ENCODE measurements at regions not wholly inside any gene's neighbourhood (a gene's known extent, or its start where the extent isn't known, plus 50 kb on each side); places are given as distances from the start of the nearest gene placed in this dataset.

DNA sequence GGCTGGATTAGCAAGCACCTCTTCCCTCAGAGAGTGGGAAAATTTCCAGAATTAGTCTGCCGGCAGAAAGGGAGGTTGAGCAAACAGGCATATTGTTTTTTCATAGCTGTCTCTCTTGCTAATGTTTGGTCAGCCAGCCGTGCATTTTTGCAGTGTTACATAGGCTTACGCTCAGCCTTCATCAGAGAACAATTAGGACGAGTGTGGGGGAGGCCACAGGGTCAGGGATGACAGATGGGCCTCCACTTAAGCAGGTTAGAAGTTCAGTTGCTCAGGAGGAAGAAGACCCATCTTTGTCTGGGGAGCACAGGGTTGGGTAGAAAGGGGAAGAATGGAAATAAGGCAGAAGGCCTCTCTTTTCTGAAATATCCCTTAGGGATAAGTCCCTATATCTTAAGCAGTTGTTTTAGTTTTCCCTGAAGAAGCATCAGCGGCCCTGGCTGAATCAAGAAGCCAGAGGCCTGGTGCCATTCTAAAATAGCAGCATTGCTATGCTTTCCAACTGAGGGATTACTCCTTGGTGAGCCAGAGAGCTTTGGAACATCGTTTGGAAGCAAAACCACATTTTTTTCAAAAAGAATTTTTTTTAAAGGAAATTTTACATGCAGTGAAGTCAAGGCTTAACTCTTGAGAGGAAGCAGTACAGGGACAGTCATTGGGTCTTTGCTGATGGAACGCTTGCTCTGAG lies 118.8 kb downstream of the SMIM20 start:
- TF ChIP-seq RARB (CRISPR knock-in tag; IDR thresholded peaks at IDR 0.05) (no peak), GLIS3 (CRISPR knock-in tag; IDR thresholded peaks at IDR 0.05) (no peak), TCF4 (CRISPR knock-in tag; IDR thresholded peaks at IDR 0.05; ENCODE audit: borderline replicate concordance) (no peak), TOX (CRISPR knock-in tag; IDR thresholded peaks at IDR 0.05; ENCODE audit: borderline replicate concordance) (no peak), OSR1 (CRISPR knock-in tag; IDR thresholded peaks at IDR 0.05) (no peak), ZNF70 (CRISPR knock-in tag; IDR thresholded peaks at IDR 0.05) (no peak), ZNF8 (CRISPR knock-in tag; IDR thresholded peaks at IDR 0.05) (no peak)
- TF ChIP-seq, protein P1, sequence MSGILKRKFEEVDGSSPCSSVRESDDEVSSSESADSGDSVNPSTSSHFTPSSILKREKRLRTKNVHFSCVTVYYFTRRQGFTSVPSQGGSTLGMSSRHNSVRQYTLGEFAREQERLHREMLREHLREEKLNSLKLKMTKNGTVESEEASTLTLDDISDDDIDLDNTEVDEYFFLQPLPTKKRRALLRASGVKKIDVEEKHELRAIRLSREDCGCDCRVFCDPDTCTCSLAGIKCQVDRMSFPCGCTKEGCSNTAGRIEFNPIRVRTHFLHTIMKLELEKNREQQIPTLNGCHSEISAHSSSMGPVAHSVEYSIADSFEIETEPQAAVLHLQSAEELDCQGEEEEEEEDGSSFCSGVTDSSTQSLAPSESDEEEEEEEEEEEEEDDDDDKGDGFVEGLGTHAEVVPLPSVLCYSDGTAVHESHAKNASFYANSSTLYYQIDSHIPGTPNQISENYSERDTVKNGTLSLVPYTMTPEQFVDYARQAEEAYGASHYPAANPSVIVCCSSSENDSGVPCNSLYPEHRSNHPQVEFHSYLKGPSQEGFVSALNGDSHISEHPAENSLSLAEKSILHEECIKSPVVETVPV (CRISPR knock-in tag; IDR thresholded peaks at IDR 0.05): no peak
- TF ChIP-seq, protein P2, sequence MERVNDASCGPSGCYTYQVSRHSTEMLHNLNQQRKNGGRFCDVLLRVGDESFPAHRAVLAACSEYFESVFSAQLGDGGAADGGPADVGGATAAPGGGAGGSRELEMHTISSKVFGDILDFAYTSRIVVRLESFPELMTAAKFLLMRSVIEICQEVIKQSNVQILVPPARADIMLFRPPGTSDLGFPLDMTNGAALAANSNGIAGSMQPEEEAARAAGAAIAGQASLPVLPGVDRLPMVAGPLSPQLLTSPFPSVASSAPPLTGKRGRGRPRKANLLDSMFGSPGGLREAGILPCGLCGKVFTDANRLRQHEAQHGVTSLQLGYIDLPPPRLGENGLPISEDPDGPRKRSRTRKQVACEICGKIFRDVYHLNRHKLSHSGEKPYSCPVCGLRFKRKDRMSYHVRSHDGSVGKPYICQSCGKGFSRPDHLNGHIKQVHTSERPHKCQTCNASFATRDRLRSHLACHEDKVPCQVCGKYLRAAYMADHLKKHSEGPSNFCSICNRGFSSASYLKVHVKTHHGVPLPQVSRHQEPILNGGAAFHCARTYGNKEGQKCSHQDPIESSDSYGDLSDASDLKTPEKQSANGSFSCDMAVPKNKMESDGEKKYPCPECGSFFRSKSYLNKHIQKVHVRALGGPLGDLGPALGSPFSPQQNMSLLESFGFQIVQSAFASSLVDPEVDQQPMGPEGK (CRISPR knock-in tag; IDR thresholded peaks at IDR 0.05; ENCODE audit: borderline replicate concordance): no peak
- no peak for ATAC-seq

DNA sequence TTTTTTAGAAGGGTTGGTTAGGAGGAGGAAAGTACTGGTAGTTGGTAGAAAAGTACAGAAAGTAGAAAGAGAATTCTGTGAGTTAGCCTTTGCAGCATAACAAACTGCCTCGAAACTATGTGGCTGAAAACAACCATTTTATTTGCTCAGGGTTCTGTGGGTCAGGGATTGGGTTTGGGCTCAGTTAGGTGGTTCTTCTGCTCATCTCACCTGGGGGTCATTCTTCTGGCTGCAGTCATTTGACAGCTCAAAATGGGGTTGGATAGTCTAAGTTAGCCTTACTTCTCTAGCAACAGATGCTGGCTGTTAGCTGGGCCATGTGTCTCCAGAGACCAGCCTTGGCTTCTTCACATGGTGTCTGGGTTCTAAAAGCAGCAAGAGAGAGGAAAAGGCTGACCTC lies 119.4 kb downstream of the SMIM20 start:
- no peak for ATAC-seq
- TF ChIP-seq ESRRG (CRISPR knock-in tag; IDR thresholded peaks at IDR 0.05) (no peak), TCF4 (CRISPR knock-in tag; IDR thresholded peaks at IDR 0.05; ENCODE audit: borderline replicate concordance) (no peak), OSR1 (CRISPR knock-in tag; IDR thresholded peaks at IDR 0.05) (no peak), ZFP3 (CRISPR knock-in tag; IDR thresholded peaks at IDR 0.05) (no peak)
- TF ChIP-seq, protein P3, sequence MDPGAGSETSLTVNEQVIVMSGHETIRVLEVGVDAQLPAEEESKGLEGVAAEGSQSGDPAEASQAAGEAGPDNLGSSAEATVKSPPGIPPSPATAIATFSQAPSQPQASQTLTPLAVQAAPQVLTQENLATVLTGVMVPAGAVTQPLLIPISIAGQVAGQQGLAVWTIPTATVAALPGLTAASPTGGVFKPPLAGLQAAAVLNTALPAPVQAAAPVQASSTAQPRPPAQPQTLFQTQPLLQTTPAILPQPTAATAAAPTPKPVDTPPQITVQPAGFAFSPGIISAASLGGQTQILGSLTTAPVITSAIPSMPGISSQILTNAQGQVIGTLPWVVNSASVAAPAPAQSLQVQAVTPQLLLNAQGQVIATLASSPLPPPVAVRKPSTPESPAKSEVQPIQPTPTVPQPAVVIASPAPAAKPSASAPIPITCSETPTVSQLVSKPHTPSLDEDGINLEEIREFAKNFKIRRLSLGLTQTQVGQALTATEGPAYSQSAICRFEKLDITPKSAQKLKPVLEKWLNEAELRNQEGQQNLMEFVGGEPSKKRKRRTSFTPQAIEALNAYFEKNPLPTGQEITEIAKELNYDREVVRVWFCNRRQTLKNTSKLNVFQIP (CRISPR knock-in tag; IDR thresholded peaks at IDR 0.05; ENCODE audit: borderline replicate concordance, low read depth): no peak
- TF ChIP-seq, protein P2 (CRISPR knock-in tag; IDR thresholded peaks at IDR 0.05; ENCODE audit: borderline replicate concordance): no peak

DNA sequence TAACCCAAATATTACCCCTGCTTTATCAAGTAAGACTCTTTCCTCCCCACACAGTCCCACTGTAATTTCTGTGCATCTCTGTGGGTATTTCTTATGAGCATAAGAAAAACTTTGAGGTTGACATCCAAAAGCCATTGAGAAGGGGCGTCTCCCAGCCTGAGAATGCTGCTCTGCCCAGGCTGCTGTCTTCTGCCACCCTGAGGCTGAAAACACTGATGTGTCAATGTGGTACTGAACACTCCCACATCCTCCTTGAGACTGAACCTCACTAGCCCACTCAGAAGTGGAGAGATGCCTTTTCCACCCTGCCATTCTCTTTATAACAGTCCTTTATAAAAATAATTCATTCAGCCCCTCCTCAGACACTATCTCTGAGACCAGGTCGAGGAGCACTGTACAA lies 120.8 kb downstream of the SMIM20 start:
- no peak for TF ChIP-seq CSDC2 (CRISPR knock-in tag; IDR thresholded peaks at IDR 0.05)
- no peak for TF ChIP-seq GLIS3 (CRISPR knock-in tag; IDR thresholded peaks at IDR 0.05)
- TF ChIP-seq, protein P3 (CRISPR knock-in tag; IDR thresholded peaks at IDR 0.05; ENCODE audit: borderline replicate concordance, low read depth): no peak
- TF ChIP-seq SNAI2 (CRISPR knock-in tag; IDR thresholded peaks at IDR 0.05): no peak
- TF ChIP-seq ZFP30 (CRISPR knock-in tag; IDR thresholded peaks at IDR 0.05): no peak
- TF ChIP-seq PPARA (CRISPR knock-in tag; IDR thresholded peaks at IDR 0.05; ENCODE audit: borderline replicate concordance): no peak
- no peak for TF ChIP-seq TCF4 (CRISPR knock-in tag; IDR thresholded peaks at IDR 0.05; ENCODE audit: borderline replicate concordance)
- no peak for TF ChIP-seq ESRRG (CRISPR knock-in tag; IDR thresholded peaks at IDR 0.05)
- no peak for ATAC-seq

DNA sequence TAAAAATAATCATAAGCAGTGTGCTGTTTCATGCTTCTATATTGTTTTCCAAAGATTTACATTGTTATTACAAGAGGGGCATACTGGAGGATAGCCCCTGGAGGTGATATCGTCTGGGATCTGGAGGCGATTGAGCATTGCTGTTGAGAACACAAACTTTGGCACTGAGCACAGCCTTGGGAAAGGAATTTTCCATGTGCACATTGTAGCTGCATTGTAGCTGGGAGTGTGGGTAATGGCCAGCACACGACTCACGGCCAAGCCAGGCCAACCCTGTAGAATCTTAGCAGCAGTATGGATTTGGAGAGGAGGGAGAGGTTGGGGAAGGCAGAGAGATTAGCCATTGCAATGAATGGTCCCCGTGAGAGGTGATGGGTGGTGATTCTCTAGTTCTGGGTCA lies 121.9 kb downstream of the SMIM20 start:
- ATAC-seq: no peak
- TF ChIP-seq CSDC2 (CRISPR knock-in tag; IDR thresholded peaks at IDR 0.05) (no peak), BACH2 (CRISPR knock-in tag; IDR thresholded peaks at IDR 0.05; ENCODE audit: borderline replicate concordance) (no peak), ZNF565 (CRISPR knock-in tag; conservative IDR thresholded peaks at IDR 0.05; ENCODE audit: low read depth) (no peak), ZFP30 (CRISPR knock-in tag; IDR thresholded peaks at IDR 0.05) (no peak)
- TF ChIP-seq, protein P2 (CRISPR knock-in tag; IDR thresholded peaks at IDR 0.05; ENCODE audit: borderline replicate concordance): no peak
- TF ChIP-seq, protein P3 (CRISPR knock-in tag; IDR thresholded peaks at IDR 0.05; ENCODE audit: borderline replicate concordance, low read depth): no peak
